ENCODE measurements at regions not wholly inside any gene's neighbourhood (a gene's known extent, or its start where the extent isn't known, plus 50 kb on each side); places are given as distances from the start of the nearest gene placed in this dataset.

DNA sequence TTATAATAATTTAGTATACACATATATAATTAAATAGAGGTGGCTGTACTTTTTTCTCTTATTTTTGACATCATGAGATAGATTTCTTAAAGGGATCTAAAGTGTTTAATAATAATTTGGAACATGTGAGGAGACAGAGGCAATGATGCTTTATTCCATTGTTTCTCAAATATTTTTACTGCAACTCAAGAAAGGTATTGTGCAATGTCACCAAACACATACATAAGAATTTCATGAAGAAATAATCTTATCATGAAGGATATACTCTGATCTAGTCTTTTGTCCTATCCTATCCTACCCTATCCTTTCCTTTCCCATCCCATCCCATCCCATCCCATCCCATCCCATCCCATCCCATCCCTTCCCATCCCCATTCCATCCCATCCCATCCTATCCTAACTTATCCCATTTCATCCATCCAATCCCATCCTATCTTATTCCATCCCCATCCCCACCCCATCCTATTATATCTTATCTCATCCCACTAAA is 232.1 kb upstream of the SMIM21 start:
- DNase-seq (ENCODE audit: low spot score in 2 of 2), result no peak
- Histone ChIP-seq H3K27me3 (no peaks in the 10 kb centered on the region), H3K4me3 (no peak overlapping the region), H3K9me3 (peaks cover 13% of the 10 kb centered on the region), H3K27ac (no peak overlapping the region), H3K36me3 (no peaks in the 10 kb centered on the region), H3K4me1 (no peaks in the 10 kb centered on the region)
- no peak for TF ChIP-seq POLR2A (IDR thresholded peaks at IDR 0.05)
- TF ChIP-seq EP300 (IDR thresholded peaks at IDR 0.05), result no peak
- TF ChIP-seq, protein P1, sequence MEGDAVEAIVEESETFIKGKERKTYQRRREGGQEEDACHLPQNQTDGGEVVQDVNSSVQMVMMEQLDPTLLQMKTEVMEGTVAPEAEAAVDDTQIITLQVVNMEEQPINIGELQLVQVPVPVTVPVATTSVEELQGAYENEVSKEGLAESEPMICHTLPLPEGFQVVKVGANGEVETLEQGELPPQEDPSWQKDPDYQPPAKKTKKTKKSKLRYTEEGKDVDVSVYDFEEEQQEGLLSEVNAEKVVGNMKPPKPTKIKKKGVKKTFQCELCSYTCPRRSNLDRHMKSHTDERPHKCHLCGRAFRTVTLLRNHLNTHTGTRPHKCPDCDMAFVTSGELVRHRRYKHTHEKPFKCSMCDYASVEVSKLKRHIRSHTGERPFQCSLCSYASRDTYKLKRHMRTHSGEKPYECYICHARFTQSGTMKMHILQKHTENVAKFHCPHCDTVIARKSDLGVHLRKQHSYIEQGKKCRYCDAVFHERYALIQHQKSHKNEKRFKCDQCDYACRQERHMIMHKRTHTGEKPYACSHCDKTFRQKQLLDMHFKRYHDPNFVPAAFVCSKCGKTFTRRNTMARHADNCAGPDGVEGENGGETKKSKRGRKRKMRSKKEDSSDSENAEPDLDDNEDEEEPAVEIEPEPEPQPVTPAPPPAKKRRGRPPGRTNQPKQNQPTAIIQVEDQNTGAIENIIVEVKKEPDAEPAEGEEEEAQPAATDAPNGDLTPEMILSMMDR (IDR thresholded peaks at IDR 0.05), result no peak
- no peak for TF ChIP-seq POLR2AphosphoS5 (IDR thresholded peaks at IDR 0.05)

DNA sequence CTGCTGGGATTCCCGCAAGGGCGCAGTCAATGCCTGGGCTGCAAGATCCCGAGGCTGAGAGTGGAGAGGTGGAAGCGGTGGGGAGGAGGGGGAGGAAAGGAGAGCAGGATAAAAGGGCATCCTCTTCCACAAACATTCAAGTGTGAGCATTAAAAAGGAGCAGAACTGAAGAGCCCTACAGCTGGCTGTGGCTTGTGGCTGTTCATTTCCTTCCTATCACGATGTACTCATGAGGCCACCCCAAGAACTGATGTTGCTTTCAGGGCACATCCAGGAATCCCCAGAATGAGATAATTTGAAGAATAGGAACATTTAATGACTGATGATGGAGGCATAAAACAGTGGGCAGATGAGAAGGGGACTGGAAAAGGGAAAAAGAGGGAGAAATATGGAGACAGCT is 230.8 kb upstream of the SMIM21 start:
- H3K36me3 ChIP-seq, result no peaks in the 10 kb centered on the region
- peaks cover 13% of the 10 kb centered on the region for H3K9me3 ChIP-seq
- no peak for DNase-seq (ENCODE audit: low spot score in 2 of 2)
- no peak overlapping the region for H3K4me3 ChIP-seq
- TF ChIP-seq POLR2AphosphoS5 (IDR thresholded peaks at IDR 0.05) (no peak), EP300 (IDR thresholded peaks at IDR 0.05) (no peak), POLR2A (IDR thresholded peaks at IDR 0.05) (no peak)
- TF ChIP-seq, protein P1 (IDR thresholded peaks at IDR 0.05), result no peak
- no peak overlapping the region for H3K27ac ChIP-seq
- no peaks in the 10 kb centered on the region for H3K4me1 ChIP-seq
- 51% methylated on average over 5 of the region's 5 CpGs for WGBS
- H3K27me3 ChIP-seq, result no peaks in the 10 kb centered on the region

DNA sequence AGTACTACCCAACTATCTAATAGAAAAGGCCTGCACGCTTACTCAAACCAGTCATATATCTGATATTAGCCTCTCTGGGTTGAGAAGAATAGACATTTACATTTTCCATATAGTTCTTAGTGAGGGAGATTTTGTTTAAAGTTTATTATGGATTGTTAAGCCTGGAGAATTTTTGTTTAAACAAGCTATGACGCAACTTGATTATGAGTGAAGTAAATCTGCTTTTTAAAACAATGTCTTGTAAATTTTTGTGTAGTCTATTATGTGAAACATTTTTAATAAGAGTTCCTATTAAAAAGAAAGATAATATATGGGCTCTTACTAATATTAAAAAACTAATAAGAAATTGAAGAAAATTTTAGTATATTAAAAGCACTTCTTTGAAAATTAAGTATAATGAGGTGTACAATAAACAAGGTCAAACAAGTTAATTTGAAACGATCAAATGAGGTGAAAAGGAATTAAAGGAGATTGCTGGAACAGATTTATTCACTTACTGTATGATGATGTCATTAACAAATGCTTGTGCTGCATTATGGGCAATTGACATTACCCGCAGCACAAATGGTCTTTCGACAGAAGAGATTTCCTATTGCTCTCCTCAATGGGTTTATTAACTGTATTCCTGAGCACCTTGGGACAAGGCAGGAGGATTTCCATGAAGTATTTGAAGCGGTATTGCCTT is 229.2 kb upstream of the SMIM21 start:
- H3K27ac ChIP-seq, result no peak overlapping the region

DNA sequence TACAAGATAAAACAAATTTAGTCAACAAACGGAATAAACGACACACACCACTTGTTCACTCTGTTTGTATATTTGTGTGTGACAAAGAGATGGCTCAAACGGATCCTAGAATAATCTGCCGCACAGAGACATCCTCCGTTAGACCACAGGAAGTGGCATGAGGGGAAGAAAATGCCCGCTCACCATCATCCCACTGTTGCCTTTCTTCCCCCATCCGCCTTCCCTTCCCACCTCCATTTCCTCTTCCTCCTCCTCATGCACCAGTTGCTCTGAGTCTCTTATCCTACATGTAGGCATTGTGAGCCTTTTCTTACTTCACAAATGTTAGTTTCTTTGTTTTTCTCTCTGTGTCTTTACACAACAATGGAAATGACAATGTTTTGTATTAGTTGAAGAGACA is 228.5 kb upstream of the SMIM21 start:
- Histone ChIP-seq H3K9me3 (peaks cover 5% of the 10 kb centered on the region), H3K36me3 (no peaks in the 10 kb centered on the region), H3K27ac (no peak overlapping the region), H3K4me3 (no peak overlapping the region), H3K27me3 (no peaks in the 10 kb centered on the region), H3K4me1 (no peaks in the 10 kb centered on the region)
- no peak for DNase-seq (ENCODE audit: low spot score in 2 of 2)
- TF ChIP-seq POLR2AphosphoS5 (IDR thresholded peaks at IDR 0.05), result no peak
- no peak for TF ChIP-seq EP300 (IDR thresholded peaks at IDR 0.05)
- no peak for TF ChIP-seq POLR2A (IDR thresholded peaks at IDR 0.05)
- TF ChIP-seq, protein P1 (IDR thresholded peaks at IDR 0.05), result no peak
- WGBS, result 77% methylated on average over 7 of the region's 7 CpGs

More for the DNA sequence above, 229.2 kb upstream of the SMIM21 start:
- Histone ChIP-seq H3K4me3 (no peak overlapping the region), H3K9me3 (peaks cover 12% of the 10 kb centered on the region), H3K4me1 (no peaks in the 10 kb centered on the region), H3K36me3 (no peaks in the 10 kb centered on the region), H3K27me3 (no peaks in the 10 kb centered on the region)
- DNase-seq (ENCODE audit: low spot score in 2 of 2), result no peak
- TF ChIP-seq, protein P1 (IDR thresholded peaks at IDR 0.05), result no peak
- no peak for TF ChIP-seq EP300 (IDR thresholded peaks at IDR 0.05)
- no peak for TF ChIP-seq POLR2A (IDR thresholded peaks at IDR 0.05)
- no peak for TF ChIP-seq POLR2AphosphoS5 (IDR thresholded peaks at IDR 0.05)
- WGBS, result 89% methylated on average over 6 of the region's 6 CpGs

DNA sequence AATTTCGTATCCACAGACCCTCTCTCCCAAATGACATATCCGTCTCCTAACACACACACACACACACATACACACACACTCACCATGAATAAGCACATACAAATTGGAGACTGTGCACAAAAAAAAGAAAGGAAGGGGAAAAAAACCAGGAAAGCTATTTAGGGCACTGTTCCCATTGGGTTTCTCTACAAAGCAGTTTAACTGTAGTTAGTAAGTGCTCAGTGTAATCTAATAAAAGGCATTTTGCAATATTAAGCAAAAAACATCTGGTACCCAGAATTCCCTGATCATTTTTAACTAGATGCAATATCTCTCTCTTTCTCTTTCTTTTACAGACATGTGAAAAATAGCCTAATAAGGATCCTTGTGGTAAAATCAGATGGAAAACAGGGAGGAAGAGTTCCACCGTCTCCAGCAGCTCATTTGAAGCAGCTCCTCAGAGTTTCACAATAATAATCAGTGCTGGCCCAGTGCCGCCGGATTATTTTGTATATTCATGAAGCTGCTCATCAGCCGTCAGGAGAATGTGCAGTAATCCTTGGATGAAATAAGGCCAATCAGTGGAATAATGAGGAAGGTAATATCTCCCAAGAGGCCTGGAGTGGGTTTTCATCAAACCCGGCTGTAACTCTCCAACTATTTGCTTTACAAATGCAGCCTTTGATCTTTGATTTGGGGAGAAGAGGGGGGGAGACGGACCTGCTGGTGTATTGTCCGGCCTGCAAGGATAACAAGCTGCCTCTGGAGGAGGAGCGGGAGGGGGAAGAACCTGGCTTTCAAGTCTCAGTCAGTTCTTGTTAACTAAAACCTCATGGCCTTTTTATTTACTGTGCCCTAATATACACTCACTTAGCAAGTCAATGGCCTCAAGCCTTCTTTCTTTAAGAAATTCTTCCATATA is 227.6 kb upstream of the SMIM21 start:
- Histone ChIP-seq H3K4me1 (no peaks in the 10 kb centered on the region), H3K4me3 (no peak overlapping the region), H3K27ac (no peak overlapping the region), H3K9me3 (no peaks in the 10 kb centered on the region), H3K36me3 (no peaks in the 10 kb centered on the region), H3K27me3 (no peaks in the 10 kb centered on the region)
- TF ChIP-seq EP300 (IDR thresholded peaks at IDR 0.05) (no peak), POLR2AphosphoS5 (IDR thresholded peaks at IDR 0.05) (no peak), POLR2A (IDR thresholded peaks at IDR 0.05) (no peak)
- TF ChIP-seq, protein P1 (IDR thresholded peaks at IDR 0.05), result no peak
- 44% methylated on average over 10 of the region's 10 CpGs for WGBS
- peak in 1 of 2 donors; percentile 66 for DNase-seq (ENCODE audit: low spot score in 2 of 2)

All from suprapubic skin (tissue), 4 donors.